Endometrium (tissue), 2 donors: ENCODE measurements at regions not wholly inside any gene's neighbourhood (a gene's known extent, or its start where the extent isn't known, plus 50 kb on each side); places are given as distances from the start of the nearest gene placed in this dataset.
A peak's percentile ranks its signal among the peaks of the same experiment; 100 is the strongest.

ENCODE experiments used
- FAIRE-seq: peaks from 2 replicates; lab custom pipeline; 2012; peaks lifted over from hg19 to GRCh38; lab: Jason Lieb, UNC
- donor health status: control.
- donor health status: control.

DNA sequence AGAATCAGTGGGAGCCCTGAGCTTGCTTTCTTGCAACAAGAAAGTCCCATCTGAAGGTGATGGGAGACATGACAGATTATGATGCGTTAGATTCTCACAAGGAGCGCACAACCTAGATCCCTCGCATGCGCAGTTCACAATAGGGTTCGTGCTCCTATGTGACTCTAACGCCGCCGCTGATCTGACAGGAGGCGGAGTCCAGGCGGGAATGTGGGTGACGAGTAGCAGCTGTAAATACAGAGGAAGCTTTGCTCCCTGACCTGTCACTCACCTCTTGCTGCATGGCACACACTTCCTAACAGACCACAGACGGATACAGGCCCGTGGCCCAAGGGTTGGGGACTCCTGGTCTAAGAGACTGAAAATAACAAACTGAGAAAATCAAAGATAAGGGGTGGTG, 1163.4 kb upstream of the AUTS2 start:
- FAIRE-seq = no peak

DNA sequence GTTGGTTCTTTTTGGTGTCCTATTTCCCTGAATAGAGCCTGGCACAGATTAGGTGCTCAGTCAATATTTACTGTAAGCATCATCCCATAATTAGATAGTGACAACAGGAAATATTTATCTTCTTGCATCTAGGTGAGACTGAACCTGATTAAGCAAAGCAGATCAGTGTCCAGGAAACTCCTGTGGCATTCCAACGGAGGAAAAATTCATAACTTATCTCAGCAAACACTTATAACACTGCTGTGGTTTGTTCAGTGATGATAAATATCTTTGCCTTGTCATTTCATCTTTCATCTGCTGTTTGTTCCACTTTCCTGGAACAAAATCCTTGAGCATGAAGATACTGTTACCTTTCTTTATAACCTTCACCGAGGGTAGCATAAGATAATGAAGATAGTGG, 1160.3 kb upstream of the AUTS2 start:
- FAIRE-seq = no peak

DNA sequence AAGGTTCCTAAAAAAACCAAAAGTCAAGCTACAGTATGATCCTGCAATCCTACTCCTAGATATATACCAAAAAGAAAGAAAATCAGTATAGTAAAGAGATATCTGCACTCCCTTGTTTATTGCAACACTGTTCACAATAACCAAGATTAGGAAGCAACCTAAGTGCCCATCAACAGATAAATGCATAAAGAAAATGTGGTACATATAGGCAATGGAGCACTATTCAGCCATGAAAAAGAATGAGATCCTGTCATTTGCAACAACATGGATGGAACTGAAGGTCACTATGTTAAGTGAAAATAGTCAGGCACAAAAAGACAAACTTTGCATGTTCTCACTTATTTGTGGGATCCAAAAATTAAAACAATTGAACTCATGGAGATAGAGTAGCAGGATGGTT, 1159.5 kb upstream of the AUTS2 start:
- no peak for FAIRE-seq

DNA sequence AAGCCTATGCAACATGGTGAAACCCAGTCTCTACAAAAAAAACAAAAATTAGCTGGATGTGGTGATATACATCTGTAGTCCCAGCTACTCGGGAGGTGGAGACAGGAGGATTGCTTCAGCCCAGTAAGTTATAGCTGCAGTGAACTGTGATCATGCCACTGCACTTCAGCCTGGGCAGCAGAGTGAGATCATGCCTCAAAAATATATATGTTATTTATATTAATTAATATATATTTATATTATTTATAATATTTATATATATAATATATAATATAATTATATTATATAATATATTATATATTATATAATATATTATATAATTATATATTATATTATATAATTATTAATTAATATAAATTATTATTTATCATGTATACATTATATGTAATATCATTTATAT, 1158.4 kb upstream of the AUTS2 start:
- peak; percentile 97 for FAIRE-seq

DNA sequence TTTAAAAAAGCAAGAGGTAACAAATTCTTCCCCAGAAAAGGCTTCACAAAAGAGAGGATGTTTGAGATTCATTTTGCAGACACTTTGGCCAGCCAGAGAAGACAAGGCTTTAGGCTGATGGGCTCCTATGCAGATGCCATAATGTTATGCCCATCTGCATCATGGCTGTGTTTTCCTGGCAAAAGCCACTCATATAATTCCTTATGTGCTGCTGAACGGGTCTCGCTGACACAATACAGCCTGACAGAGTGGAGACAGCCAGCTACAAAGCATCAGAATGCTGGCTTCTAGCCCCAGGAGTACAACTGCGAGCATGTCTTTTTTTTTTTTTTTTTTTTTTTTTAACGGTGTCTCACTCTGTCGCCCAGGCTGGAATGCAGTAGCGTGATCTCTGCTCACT, 1157.4 kb upstream of the AUTS2 start:
- FAIRE-seq = no peak

DNA sequence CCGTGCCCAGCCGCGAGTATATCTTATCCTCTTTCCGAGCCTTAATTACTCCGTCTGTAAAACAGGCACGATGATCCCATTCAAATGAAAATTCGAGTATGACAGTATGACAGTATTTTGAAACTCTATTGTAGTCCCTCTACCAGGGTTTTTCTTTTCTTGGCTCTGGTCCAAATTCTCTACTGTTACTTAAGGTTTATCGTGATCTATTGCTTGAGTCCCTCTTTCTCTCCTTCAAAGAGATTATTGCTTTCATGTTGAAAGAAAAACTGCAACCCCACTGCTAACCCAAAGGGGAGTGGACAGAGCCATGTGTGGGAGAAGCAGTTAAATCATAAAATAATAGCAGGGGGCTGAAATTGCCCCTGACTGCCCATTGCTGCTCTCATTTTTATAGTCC, 1156.6 kb upstream of the AUTS2 start:
- no peak for FAIRE-seq

DNA sequence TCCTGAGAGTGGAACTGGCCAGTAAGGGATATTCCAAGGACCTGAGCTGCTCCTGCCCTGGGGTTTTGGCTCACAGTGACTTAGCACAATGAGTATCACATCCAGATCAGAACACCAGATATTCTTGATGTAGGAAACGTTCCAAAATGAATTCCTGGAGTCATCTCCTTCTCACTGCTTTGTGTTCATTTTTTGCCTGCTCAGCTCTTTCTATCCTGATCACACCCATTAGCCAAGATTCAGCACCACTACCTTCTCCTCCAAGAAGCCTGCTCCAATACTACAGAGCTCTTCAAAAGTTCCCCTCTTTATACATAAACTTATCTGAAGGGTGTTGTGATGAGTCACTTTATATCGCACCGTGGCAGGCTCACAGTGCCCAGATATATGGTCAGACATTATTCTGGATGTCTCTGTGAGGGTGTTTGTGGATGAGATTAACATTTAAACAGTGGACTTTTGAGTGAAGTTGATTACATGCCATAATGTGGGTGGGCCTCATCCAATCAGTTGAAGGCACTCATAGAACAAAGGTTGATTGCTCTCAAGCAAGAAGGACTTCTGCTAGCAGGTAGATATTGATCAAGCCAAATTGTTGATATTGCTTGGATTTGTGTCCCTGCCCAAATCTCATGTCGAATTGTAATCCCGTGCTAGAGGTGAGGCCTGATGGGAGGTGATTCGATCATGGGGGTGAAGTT, 1155.2 kb upstream of the AUTS2 start:
- no peak for FAIRE-seq

DNA sequence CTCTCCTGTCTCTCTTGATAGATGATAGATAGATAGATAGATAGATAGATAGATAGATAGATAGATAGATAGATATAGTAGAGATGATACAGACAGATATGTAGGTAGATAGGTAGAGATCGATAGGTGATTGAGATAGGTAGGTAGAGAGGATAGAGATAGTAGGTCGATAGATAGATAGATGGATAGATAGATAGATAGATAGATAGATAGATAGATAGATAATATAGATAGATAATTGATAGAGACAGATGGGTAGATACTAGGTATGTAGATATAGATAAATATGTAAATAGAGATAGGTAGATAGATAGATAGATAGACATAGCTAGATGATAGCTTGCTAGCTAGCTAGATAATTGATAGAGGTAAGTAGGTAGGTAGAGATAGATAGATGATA, 1154.2 kb upstream of the AUTS2 start:
- no peak for FAIRE-seq

DNA sequence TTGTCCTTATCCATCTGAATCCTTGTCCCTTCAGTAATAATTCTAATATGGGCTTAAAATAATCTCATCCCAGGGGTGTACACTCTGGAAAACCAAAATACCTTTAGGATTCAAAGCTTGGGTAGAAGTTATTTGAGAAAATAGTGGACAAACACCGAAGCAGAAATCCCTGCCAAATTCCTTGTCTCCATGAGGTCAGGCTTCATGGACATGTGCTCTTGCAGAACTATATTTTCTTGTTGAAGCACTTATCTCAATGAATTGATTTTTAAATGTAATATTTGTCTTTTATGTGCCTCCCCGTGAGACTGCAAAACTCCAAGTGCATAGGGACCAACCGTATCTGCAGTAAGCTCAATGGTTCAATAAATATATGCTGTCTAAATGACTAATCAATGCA, 1153.3 kb upstream of the AUTS2 start:
- FAIRE-seq = no peak

DNA sequence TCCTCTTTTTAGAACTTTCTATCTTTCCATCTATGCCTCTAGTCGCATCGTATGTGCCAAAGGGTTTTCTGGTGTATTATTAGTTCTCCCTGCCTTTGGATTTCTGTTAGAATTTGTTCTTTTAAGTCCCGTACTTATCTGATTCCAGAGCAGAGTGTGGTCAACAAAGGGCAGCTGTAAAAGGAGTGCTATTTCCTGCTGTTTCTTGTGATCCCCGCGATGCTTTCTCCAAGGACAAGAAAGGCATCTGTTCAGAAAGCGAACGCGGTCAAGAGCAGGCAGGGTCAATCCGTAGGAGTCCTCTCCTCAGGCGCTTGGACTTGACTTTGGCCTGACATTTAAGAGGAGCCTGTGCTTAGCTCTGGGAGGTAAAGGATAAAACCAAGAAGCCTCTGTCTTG, 1152.1 kb upstream of the AUTS2 start:
- no peak for FAIRE-seq

DNA sequence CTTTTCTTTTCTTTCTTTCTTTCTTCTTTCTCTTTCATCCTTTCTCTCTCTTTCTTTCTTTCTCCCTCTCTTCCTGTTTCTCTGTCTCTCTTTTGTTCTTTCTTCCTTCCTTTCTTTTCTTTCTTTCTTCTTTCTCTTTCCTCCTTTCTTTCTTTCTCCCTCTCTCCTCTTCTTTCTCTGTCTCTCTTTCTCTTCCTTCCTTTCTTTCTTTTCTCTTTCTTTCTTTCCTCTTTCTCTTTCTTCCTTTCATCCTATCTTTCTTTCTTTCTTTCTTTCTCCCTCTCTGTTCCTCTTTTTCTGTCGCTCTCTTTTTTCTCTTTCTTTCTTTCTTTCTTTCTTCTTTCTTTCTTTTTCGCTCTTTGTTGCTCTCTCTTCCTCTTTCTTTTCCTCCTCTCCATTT, 1149.2 kb upstream of the AUTS2 start:
- no peak for FAIRE-seq

DNA sequence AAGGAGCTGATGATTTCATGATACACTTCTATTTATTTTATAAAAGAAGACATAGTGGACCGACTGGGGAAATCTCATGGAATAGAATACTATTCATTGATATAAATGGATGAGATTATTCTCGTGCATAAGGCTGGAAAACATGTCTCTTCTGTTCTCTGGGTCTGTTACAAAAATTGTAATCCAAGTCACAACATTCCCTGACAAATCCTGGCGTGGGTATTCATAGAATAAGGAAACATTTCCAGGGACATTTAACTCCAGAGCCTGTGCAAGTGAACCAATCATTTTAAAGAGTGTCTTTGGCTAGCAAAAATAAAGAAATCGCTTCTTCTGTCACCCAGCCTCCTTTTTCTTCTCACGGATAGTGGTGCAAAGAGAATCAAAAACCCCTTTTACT, 1148.5 kb upstream of the AUTS2 start:
- no peak for FAIRE-seq

DNA sequence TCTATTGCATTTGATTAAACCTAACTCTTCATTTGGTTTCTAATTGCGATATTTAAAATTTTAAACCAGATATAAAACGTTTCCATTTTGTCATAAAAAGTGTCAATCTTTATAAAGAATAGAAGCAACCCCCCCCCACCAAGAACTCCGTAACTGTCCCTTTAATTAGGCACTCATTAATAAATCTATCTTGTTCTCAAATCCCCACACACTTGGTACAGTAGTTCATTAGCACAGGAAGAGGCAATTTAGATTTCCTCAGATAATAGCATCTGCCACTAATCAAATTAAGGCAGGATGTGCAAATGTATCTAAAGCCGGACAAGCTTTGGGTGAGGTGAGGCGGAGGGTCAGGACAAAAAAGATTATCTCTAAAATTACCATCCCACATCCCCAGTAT, 1143.3 kb upstream of the AUTS2 start:
- FAIRE-seq = no peak

DNA sequence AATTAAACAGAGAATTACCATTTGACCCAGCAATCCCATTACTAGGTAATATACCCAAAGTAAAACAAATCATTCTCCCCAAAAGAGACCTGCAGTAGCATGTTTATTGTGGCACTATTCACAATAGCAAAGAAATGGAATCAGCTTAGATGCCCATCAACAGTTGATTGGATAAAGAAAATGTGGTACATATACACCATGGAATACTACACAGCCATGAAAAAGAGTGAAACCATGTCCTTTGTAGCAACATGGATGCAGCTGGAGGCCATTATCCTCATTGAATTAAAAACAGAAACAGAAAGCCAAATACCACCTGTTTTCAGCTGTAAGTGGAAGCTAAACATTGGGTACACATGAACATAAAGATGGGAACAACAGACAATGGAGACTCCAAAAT, 1141.8 kb upstream of the AUTS2 start:
- no peak for FAIRE-seq

DNA sequence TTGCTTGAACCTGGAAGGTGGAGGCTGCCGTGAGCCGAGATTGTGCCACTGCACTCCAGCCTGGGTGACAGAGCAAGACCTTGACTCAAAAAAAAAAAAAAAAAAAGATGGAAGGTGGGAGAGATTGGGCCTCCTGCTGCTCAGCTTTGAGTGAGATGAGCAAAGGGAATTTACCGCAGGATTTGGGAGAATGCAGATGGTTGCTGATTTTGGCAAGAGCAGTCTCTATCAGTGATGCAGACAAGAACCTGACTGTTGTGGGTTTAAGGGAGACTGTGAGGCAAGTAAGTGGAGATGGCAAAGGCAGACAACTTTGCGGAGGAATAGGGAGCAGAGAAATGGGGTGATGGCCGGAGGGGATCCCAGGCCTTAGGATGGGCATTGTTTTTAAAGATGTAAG, 1140.8 kb upstream of the AUTS2 start:
- no peak for FAIRE-seq

DNA sequence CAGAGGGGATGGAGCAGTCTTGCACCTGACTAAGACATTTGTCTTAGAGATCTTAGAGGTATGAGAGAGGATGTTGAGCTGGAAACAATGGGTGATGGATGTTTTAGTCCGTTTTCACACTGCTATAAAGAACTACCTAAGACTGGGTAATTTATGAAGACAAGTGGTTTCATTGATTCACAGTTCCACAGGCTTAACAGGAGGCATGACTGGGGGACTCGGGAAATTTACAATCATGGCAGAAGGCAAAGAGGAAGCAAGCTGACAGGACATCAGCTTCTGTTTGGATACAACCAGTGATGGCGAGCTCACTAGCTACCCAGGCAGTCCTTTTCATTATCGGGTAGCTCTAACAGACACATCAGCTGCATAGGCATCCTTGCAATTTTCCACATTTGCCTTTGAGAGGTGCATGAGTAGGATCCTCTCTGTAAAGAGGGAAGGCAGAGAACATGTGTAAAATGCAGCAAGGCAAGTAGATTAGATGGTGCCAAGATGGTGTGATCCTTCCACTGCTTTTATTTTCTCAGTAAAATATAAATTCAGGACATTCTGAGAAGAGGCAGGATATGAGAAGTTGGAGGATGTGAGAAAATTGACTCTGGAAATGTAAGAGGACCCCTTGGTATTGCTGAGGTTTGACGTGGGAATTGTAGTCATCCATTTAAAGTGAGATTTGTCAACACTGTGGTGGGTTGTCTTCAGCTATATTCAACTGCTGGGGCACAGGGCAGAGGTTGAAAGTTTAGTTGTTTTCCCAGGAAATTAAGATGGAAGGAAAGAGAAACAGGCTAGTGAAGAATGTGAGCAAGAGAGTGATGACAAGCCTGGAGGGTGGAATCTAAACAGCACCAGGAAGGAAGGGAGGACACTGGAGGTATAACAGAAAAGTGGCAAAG, 1140.0 kb upstream of the AUTS2 start:
- no peak for FAIRE-seq

DNA sequence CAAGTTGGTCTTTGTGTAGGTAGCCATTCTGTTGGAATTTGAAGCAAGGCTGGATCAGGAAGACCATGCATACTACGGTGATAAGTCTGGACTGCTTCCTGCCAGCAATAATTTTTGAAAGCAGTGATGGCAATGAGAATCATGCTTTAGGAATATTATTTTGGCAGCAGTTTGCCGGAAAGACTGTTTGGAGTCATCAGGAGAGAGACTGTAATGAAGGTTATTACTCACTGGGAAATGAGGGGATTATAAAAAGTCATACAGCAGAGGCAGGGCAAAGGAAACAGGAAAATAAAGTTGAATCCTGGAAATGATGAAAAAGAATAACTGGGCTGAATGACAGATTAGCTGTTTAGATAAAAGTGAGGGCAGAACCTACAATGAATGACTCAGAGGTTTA, 1136.8 kb upstream of the AUTS2 start:
- FAIRE-seq = no peak

DNA sequence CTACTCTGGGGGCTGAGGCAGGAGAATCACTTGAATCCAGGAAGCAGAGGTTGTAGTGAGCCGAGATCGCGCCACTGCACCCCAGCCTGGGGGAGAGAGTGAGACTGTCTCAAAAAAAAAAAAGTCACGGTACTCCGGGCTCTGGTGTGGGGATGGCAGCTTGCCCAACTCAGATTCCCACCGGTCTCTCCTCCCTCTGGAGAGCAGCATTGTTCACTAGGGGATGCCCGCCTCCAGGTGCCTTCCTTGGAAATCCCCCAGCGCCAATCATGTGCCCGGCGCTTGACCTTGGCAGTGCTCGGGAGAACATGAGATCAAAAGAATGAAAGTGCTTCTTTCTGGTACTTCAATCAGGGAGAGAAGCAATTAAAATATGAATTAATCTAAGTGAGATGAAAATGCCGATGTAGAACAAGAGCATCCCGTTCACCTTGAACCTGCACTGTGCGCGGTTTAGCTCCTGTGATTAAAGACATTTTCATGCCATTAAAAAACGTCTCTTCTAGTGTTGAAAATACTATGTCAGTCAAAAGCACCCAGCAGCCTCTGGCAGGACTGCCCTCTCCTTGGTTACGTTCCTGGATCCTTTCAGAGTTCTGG, 1127.3 kb upstream of the AUTS2 start:
- no peak for FAIRE-seq

DNA sequence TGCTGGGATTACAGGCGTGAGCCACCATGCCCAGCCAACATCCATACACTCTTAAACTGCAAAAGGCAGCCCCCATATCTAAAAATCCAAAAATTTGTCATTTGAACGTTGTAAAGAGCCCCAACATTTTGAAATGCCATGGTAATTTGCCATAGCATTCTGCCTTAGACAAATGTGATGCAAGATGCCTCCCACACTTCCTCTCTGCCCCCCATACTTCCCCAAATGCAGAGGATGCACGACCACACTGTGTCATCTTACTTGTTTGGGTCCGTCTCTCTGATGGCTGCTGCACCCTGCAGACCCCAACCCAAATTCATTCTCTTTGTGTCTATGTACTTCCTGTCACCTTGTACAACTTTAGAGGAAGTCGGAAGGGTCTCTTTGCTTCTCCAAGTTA, 1125.6 kb upstream of the AUTS2 start:
- no peak for FAIRE-seq

DNA sequence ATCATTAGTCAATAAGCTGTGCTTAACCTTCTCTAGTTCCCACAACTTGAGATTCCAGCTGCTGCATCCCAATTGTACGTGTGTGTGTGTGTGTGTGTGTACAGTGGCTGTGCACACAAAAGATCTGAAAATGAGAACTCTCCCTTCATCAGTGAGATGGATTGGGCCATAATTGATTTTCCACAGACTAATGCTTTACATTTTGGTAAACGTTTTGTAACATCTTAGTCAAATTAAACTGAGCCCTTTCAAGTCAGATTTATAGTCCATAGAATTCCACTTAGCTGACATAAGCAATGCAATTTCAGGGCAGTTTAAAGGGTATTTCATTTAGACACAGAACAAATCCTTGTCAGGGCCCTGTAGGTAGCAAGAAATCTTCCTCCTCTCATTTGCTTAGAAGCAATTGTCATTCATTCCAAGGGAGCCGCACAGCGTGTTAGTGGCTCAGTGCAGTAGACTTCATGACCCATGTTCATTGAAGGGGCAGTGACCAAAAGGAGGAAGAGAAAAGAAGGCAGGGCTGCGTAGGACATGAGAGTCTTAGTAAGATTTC, 1123.5 kb upstream of the AUTS2 start:
- FAIRE-seq = no peak

DNA sequence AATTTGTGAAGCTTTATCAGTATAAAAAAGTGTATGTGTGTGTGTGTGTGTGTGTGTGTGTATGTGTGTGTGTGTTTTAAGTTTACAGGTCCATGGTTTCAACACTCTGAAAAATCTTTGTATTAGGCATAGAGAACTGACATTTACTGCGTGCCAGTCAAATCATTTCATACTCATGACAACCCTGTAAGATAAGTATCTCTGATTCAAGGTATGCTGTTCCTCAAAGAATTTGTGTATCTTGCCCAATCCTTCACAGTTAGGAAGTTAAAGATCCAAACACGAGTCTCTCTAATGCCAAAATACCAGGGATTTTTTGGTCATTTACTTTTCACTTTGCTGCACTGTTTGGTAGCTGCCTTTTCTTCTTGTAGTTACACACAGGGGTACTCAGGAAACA, 1121.3 kb upstream of the AUTS2 start:
- no peak for FAIRE-seq

DNA sequence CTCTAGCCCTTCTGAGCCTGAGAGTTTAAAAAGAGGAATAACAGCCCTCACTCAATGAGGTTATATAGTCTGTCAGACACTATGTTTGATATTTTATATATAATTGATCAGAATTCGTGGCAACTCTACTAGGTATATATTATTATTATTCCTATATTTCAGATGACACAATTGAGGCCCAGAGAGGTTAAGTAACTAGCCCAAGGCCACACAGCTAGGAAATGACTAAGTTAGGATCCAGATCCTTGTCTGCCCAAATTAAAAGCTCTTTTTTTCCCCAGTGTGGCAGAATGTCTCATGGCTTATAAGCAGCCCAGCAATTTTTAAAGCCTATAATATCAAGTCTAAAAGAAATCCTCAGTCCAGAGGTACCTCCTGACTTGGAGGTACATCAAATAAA, 1119.9 kb upstream of the AUTS2 start:
- FAIRE-seq = no peak

DNA sequence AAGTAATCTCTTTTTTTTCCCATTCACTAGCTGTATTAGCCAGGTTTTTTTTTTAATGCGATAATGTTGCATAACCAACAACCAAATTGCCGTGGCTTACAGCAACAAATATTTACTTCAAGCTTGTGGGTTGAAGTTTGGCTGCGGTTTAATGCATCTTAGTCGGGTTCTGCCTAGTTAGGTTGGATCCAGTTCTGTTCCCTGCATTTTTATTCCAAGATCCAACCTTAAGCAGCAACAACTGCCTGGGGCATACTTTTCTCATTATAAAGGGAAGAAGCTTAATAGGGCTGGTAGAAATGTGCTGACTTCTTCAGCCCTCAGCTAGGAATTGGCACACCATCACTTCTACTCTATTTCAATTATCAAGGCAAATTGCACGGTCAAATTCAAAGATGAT, 1115.5 kb upstream of the AUTS2 start:
- no peak for FAIRE-seq
